Right ventricle myocardium superior (tissue), 1 donor: ENCODE measurements at regions not wholly inside any gene's neighbourhood (a gene's known extent, or its start where the extent isn't known, plus 50 kb on each side); places are given as distances from the start of the nearest gene placed in this dataset.
"Not testable (repeated sequence)": the region's sequence is repeated elsewhere in the genome, so short reads cannot be mapped to it uniquely, and the experiment has no call there.

Experiments
- ATAC-seq: fragments of 200-7000 bp; cut with Tn5 transposase; one replicate; pipeline ENCODE4 v1.9.1; 2020; ENCODE audit warnings: mild to moderate bottlenecking; ENCODE audit not compliant: poor library complexity
- DNase-seq: peaks from one replicate; pipeline ENCODE4 v3.0.0-alpha.2; 2020
- intact Hi-C: fragments of 100-400 bp; cut with DNase I; formaldehyde crosslinking; loops from one replicate; pipeline ENCODE4 v1.11.2; 2022
- donor health status: DM: no; HTN: yes; CAD: no; lungs with severe emphysema.

- DNase-seq = no peak
- intact Hi-C loops = no loop called here
- ATAC-seq = no peak
These were observed 512.2 kb downstream of the LTN1 start for GRCh38 chr21:28480470-28480869.

DNA sequence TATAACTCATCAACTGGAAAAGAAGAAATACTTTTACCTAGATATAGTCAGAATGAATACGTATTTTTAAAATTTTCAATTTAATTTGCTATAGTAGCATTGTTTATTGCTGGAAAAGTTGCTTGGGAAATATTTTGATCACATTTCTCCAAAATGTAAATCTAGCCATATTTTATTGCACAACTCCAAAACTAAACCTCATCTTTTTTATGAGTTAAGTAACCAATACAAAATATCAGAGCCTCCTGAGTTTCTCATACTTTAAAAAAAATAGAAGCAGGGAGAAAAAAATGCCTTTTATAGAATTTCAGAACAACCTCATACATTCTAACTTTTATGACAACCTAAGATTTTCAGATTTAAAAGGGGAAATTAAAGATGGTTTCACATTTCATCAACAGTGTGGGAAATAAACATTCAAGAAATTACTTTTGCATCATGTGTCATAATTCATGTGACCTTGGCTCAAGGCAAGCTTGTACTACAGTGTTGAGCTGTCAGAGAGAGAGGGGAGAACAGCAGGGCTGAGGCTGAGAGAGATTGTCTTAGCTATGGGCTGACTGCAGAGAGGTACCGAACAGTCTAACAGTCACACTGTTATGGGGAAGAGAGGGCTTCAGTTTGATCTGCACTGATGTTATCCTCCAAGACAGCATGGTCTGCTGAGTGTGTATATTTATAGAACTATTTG lies 519.0 kb downstream of the LTN1 start:
- DNase-seq = no peak
- intact Hi-C loops = no loop called here
- ATAC-seq = no peak

- DNase-seq, ATAC-seq, intact Hi-C loops: not testable (repeated sequence)
These were observed 520.1 kb downstream of the LTN1 start for GRCh38 chr21:28472543-28472942.

DNA sequence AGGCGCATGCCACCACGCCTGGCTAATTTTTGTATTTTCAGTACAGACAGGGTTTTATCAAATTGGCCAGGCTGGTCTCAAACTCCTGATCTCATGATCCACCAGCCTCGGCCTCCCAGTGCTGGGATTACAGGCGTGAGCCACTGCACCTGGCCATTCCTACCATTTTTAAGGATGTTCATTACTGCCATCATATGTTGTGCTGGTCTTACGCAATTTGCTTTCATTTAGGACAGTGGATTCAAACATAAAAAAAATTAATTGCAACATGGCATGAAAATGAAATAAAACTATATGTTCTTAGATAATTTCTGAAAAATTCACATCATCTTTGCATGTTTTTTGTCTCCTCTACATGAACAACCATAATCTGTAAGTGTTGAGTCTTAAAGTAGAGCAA lies 527.7 kb downstream of the LTN1 start:
- DNase-seq = no peak
- intact Hi-C loops = no loop called here
- ATAC-seq = no peak

DNA sequence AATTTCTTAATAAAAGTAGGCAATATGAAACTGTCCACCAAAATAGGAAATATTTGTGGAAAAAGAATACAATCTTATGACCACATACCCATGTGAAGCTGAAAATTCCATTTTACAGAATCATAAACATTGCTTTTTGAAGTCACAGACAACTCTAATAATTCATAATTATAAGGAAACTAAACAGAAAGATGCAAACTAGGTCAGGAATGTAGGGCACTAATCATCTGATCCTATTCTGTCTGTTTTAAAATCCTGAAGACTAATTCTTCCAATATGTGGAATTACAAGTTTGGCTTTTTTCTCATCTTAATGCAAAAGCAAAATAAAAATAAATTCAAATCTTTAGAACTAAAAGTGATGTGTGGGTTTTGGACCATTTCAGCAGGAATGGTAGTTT lies 528.6 kb downstream of the LTN1 start:
- intact Hi-C loops = no loop called here
- no peak for ATAC-seq
- DNase-seq = no peak

DNA sequence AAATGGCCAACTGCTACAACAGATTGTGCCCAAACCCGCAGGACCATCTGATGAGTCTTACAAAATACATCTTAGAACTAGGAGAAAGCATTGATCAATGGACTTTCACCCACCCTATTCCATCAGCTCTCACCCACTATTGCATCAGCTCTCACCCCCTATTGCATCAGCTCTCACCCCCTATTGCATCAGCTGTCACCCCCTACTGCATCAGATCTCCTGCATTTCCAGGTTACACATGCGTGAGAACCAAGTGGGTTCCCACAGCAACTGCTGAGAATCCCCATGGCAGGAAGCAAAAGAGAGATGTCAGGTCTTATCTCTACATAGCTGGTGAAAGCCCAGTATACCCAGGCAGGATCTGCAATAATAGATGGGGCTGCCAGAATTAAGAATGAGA lies 533.5 kb downstream of the LTN1 start:
- ATAC-seq (no peak), DNase-seq (no peak)
- intact Hi-C loops = no loop called here

DNA sequence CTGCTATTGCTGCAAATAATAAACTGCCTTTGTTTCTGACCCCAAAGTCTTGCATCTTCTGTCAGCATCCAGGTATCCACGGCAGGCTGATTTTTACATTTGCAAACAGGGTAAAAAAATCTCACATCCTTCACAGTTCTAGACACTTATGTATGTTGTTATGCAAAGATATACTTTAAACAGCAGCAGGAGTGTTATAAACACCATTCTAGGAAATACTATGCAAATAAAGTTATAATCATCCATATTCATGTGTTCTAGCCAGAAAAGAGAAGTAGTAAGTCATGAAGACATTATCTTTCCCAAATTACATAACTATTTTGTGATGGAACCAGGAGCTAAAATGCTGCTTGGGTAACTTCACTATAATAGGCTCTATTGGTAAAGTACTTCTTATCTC lies 534.2 kb downstream of the LTN1 start:
- intact Hi-C loops = no loop called here
- no peak for DNase-seq
- no peak for ATAC-seq

GRCh38 chr21:28455253-28455600 lies 537.5 kb downstream of the LTN1 start:
- intact Hi-C loops = no loop called here
- ATAC-seq (no peak), DNase-seq (no peak)

GRCh38 chr21:28454564-28455252 lies 538.0 kb downstream of the LTN1 start:
- no peak for DNase-seq
- intact Hi-C loops = no loop called here
- no peak for ATAC-seq

GRCh38 chr21:28447462-28447861 lies 545.2 kb downstream of the LTN1 start:
- intact Hi-C loops = no loop called here
- DNase-seq (no peak), ATAC-seq (no peak)

DNA sequence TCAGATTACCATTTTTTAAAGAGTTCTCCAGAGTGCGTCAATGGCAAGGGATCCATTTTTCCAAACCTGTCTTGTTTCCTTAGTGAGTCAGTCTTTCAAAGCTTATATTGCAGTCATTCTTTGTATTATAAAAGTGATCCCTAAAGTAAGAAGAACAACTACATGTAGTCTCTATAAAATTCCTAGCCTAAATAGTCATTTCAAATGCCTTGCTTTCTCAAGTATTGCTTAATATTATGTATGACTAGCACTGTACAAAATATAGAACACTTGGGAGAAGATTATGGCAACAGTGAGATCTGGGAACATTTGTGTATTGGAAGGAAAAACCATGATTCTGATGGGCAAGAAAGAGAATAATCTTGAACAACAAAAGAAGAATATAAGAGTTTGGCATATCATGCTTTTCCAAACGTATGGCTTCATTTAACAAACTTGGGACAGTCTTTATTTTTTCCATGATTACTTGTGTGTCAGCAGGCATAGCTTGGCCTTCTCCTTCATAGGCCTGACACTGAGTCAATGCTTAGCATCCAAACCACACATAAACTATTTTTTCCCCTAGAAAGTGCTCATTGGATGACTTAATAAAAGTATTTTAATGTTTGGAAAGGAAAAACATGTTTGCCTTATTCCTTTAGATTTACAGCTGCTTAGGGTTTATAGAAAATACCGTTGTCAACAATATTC lies 547.4 kb downstream of the LTN1 start:
- ATAC-seq (no peak), DNase-seq (no peak)
- intact Hi-C loops = no loop called here

DNA sequence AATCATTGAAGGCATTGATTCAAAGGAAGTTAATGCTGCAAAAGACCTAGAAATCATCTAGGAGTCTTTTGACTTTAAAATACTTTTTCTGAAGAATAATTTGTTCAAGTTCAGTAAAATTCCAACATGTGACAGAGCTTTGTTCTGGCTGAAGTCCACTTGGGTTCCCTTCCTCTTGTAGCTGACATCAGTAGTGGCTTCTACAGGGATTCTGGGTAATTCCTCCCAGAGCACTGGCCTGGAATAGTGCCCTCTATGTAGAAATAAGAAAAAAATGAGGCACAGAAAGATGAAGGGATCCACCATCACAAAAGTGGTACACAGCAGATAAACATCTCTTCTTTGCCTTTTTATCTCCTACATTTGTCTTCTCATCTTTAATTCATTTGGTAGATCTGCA lies 548.1 kb downstream of the LTN1 start:
- ATAC-seq (no peak), DNase-seq (no peak)
- intact Hi-C loops = no loop called here

DNA sequence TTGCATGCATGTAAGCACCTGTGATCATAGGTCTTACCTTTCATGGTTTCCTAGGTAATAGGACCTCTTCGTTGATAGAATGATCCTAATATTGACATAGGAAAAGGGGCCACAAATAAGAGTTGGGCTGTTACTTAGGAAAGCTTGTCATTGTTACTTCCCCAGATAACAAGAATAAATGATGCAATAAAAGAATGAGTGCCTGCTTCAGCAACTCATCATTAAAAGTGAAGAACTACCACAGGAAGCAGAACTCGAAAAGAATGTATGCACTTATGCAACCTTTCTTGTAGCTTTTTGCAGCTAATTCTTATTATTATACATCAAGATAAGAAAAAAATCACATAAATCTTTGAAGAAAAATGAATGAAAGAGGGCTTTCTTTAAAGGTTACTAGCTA lies 548.6 kb downstream of the LTN1 start:
- intact Hi-C loops = no loop called here
- DNase-seq = no peak
- no peak for ATAC-seq

DNA sequence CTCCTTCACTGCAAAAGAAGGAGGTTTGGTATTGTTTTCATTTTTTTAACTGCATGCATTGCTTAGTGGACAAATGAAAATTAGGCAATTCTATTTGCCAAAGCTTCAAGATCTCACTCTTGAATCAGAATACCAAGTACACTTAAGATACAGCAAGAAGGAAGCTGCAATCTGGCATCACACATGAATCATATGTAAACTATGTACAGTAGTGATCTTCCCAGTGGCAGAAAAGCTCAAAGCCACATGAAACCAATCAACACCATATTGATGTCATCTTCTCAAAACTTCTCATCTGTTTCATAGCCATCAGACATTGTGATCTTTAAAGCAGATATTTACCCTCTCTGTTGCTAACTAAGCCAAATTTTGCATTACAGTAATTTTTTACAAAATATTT lies 550.1 kb downstream of the LTN1 start:
- no peak for ATAC-seq
- no peak for DNase-seq
- intact Hi-C loops = no loop called here

GRCh38 chr21:28442085-28442484 lies 550.6 kb downstream of the LTN1 start:
- DNase-seq = no peak
- intact Hi-C loops = no loop called here

DNA sequence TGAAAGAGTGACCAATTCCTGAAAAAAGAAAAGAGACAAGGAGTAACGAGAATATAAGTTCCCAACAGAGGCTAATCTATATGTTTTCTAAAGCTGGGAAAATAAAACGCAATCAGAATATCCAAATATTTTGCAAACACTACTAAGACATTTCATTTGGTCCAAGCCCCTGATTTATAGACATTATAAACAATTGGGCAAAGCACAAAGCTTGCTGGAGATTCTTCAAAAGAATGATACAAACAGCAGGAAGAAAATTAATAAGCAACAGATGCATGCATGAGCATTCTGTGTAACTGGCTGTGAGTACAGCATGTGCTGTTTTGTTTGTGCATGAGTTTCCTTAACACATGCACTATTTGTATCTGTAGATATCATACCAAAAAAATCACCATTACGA lies 552.9 kb downstream of the LTN1 start:
- intact Hi-C loops = no loop called here
- DNase-seq (no peak), ATAC-seq (no peak)

More at GRCh38 chr21:28442085-28442484, 550.6 kb downstream of the LTN1 start:
- no peak for ATAC-seq

- ATAC-seq (no peak), DNase-seq (no peak)
- intact Hi-C loops = no loop called here
These were observed 553.4 kb downstream of the LTN1 start for GRCh38 chr21:28439251-28439650.

DNA sequence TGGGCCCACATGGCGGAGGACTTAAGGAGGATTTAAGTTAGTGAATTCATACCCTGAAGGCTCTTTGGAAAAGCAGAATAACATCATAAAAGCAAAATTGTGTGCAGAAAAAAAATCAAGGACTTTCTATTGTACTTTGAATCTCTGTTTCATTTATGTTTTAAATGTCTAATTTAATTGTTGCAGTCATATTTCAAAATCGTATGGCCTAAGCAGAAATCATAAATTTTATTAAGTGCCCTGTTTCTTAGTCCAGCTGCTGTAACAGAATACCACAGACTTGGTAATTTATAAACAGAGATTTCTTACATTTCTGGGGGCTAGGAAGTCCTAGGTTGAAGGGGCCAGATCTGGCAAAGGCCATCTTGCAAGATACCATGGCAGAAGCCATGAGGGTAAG lies 555.6 kb downstream of the LTN1 start:
- ATAC-seq (no peak), DNase-seq (no peak)
- intact Hi-C loops = no loop called here

DNA sequence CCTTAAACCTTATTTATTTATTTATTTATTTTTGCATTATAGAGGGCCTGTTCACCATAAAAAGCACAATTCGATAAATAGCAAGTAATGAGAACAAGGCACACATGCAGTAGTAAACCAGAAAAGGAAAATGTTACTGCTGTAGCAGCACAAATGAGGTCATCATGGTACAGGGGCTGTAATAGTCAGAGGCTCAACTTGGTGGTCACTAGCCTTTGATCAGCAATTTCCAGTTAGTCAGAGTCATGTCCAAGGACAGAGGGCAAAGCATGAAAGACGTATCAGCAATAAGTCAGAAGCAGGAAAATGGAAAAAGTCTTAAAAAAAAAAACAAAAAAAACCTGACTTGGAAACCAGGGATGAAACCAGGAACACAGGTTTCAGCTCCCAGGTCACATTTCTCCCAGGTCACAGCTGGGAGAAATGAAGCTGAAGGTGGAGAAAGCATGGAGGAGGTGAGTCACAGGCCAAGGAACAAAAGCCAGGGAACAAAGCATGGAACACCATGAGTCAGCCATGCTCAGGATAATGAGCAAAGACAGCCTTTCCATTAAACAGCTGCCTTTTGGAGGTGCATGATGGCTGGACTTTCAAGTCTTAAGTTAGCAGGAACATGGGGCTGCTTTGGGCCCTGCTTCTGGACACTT lies 556.3 kb downstream of the LTN1 start:
- intact Hi-C loops = no loop called here
- DNase-seq = no peak
- ATAC-seq = no peak
